GM06990 (cell line): ENCODE measurements at regions not wholly inside any gene's neighbourhood (a gene's known extent, or its start where the extent isn't known, plus 50 kb on each side); places are given as distances from the start of the nearest gene placed in this dataset.

Experiments used
- DNase-seq: peaks from one replicate; pipeline ENCODE4 v3.0.0-alpha.2; 2011; ENCODE audit not compliant: insufficient read length; ENCODE audit errors: extremely low read depth
- H3K27me3 ChIP-seq: replicated peaks from 2 replicates; pipeline ENCODE4 v1.6.0; 2011; ENCODE audit warnings: low read length; ENCODE audit not compliant: control insufficient read depth, insufficient read depth
- H3K36me3 ChIP-seq: 2 replicates; pipeline ENCODE4 v1.5.1; 2011; ENCODE audit warnings: low read length; ENCODE audit not compliant: control insufficient read depth, insufficient read depth
- H3K4me3 ChIP-seq: replicated peaks from 2 replicates; pipeline ENCODE4 v1.5.1; 2011; ENCODE audit warnings: low read depth, mild to moderate bottlenecking, control low read depth, low read length
- TF ChIP-seq, protein P1 (sequence below): IDR thresholded peaks from 2 replicates; pipeline ENCODE4 v1.5.1; 2011; ENCODE audit warnings: low read length, control low read depth, mild to moderate bottlenecking, inconsistent platforms; ENCODE audit not compliant: insufficient read depth, poor library complexity, severe bottlenecking

DNA sequence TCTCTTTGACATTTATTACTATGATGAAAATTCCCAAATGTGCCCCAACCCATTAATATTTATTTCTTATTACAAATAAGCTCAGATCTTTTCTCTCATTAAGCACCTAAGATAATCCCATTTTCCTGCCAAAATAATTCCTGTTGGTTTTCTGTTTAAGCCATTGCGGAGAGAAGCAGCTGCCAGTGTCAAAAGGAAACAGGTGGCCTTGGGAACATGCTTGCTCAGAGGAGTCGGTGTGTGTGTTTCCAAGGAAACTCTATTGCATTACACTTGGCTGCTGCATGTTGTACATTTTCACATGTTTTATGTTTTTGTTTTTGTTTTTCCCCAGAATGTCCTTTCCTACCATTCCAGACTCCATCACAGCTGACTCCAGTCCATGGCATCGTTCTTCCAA, 56.4 kb downstream of the CD24 start:
- no peak for DNase-seq
- Histone ChIP-seq H3K36me3 (no peaks in the 10 kb centered on the region), H3K4me3 (no peak overlapping the region), H3K27me3 (no peaks in the 10 kb centered on the region)
- TF ChIP-seq, protein P1, sequence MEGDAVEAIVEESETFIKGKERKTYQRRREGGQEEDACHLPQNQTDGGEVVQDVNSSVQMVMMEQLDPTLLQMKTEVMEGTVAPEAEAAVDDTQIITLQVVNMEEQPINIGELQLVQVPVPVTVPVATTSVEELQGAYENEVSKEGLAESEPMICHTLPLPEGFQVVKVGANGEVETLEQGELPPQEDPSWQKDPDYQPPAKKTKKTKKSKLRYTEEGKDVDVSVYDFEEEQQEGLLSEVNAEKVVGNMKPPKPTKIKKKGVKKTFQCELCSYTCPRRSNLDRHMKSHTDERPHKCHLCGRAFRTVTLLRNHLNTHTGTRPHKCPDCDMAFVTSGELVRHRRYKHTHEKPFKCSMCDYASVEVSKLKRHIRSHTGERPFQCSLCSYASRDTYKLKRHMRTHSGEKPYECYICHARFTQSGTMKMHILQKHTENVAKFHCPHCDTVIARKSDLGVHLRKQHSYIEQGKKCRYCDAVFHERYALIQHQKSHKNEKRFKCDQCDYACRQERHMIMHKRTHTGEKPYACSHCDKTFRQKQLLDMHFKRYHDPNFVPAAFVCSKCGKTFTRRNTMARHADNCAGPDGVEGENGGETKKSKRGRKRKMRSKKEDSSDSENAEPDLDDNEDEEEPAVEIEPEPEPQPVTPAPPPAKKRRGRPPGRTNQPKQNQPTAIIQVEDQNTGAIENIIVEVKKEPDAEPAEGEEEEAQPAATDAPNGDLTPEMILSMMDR, result no peak

DNA sequence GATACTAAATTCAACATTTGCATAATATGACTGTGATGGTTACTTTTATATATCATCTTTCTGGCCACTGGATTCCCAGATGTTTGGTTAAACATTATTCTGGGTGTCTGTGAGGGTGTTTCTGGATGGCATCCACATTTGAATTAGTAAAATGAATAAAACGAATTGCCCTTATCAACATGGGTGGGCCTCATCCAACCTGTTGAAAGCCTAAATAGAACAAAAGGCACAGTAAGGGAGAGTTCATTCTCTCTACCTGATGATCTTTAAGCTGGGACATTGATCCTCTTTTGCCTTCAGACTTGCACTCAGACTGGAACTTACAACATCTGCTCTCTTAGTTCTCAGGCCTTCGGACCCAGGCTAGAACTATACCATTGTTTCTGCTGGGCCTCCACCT, 57.6 kb downstream of the CD24 start:
- H3K4me3 ChIP-seq, result no peak overlapping the region
- DNase-seq, result no peak
- TF ChIP-seq, protein P1, result no peak
- H3K27me3 ChIP-seq, result no peaks in the 10 kb centered on the region
- H3K36me3 ChIP-seq, result no peaks in the 10 kb centered on the region

DNA sequence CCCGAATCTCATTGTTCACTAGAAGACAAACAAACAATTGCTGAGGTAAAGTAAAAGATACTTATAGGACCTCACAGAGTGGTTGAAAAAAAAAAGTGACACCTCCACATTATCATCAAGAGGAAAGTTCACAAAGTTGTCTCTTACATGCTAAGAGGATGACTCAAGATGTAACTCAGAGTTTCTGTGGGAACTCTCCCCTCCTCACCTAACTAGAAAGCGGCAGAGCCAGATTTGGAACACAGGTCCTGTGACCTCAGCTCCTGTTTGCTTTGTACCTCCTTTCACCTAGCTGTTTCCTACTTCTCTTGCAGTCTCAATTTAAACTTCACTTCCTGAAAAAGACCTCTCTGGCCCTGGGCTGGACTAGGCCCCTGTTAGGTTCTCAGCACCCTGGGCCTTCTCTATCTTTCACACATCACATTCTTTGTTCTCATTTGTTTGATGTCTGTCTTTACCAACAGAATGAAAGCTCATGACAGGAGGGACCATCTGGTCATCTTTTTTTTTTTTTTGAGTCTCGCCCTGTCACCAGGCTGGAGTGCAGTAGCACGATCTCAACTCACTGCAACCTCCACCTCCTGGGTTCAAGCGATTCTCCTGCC, 60.8 kb downstream of the CD24 start:
- TF ChIP-seq, protein P1, result no peak

DNA sequence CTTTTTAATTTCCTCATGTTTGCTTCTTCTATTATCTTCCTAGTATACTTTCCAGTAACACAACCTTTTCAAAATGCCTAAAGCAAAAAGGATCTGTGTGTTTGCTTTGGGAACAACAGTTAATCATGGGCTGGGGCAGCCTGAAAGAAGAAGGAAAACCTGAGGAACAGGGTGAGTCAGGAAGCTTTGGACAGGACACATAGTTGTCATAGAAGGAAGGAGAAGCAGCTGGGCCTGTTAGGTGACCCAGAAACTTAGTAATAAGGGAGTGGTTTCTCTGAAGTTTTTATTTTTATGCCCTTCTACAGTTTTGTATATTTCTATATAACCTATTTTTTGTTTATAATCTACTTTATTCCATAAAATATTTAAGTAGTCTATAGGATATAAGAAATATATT, 61.4 kb downstream of the CD24 start:
- TF ChIP-seq, protein P1, result no peak
- Histone ChIP-seq H3K4me3 (no peak overlapping the region), H3K36me3 (no peaks in the 10 kb centered on the region), H3K27me3 (no peaks in the 10 kb centered on the region)
- DNase-seq, result no peak

More for the DNA sequence above, 60.8 kb downstream of the CD24 start:
- no peaks in the 10 kb centered on the region for H3K36me3 ChIP-seq
- DNase-seq, result peak; percentile 58
- H3K27me3 ChIP-seq, result no peaks in the 10 kb centered on the region
- H3K4me3 ChIP-seq, result no peak overlapping the region

DNA sequence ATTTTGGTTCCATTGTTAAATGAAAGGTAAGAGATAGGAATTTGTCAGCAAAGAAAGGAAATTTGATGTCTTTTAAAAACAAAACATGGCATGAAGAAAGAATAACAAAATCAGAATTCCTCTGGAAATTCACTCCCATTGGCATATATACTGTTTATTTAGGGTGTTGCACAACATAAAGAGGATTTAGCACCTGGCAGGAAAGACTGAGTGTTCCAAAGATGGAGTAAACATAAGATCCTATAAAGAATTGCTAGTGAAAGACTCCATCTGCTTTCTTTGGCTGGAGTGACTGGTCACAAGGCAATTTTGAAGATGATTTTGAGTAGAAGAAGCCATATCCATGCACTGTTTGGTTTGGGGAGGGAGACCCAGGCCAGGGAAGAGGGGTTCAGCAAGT, 62.4 kb downstream of the CD24 start:
- DNase-seq, result no peak
- no peaks in the 10 kb centered on the region for H3K36me3 ChIP-seq

More for the DNA sequence above, 62.4 kb downstream of the CD24 start:
- TF ChIP-seq, protein P1, result no peak
- no peaks in the 10 kb centered on the region for H3K27me3 ChIP-seq
- H3K4me3 ChIP-seq, result no peak overlapping the region
